ENCODE measurements at regions not wholly inside any gene's neighbourhood (a gene's known extent, or its start where the extent isn't known, plus 50 kb on each side); places are given as distances from the start of the nearest gene placed in this dataset.

- no peak overlapping the region for H2BK12ac ChIP-seq (ENCODE audit: low read length)
- no peak overlapping the region for H2BK5ac ChIP-seq (ENCODE audit: low read length)
- H3K36me3 ChIP-seq (replicated peaks in 1 of 2; ENCODE audit: control insufficient read depth in 2 of 2, insufficient read depth in 2 of 2, low read length in 2 of 2), result no peaks in the 10 kb centered on the region
- H4K91ac ChIP-seq (ENCODE audit: low read depth, low read length, poor library complexity), result no peak overlapping the region
- no peak overlapping the region for H3K9ac ChIP-seq (ENCODE audit: low read depth, low read length, poor library complexity)
- no peak overlapping the region for H3K4me2 ChIP-seq (ENCODE audit: insufficient read depth, low read length, poor library complexity, severe bottlenecking)
- no peak overlapping the region for H4K8ac ChIP-seq (ENCODE audit: low read depth, low read length)
- H2BK15ac ChIP-seq (ENCODE audit: low read length), result no peak overlapping the region
- WGBS, 2 donors (ENCODE audit: extremely low coverage in 2 of 2, insufficient read length in 2 of 2, insufficient replicate concordance in 1 of 2), result no CpG with 5 or more reads among the region's 1 CpG
- no peak for DNase-seq (ENCODE audit: low spot score)
- no peak overlapping the region for H3K23ac ChIP-seq (ENCODE audit: low read depth, low read length, poor library complexity)
- peaks cover 0 to 2% (median 0%) of the 10 kb centered on the region in 3 experiments for H3K27me3 ChIP-seq (ENCODE audit: control insufficient read depth in 3 of 3, insufficient read depth in 3 of 3, low read depth in 1 of 3, low read length in 3 of 3)
- H3K18ac ChIP-seq (ENCODE audit: low read length), result no peak overlapping the region
- no peak overlapping the region for H2AK5ac ChIP-seq (ENCODE audit: low read depth, low read length)
- H3K4ac ChIP-seq (ENCODE audit: low read length), result no peak overlapping the region
- no peaks in the 10 kb centered on the region for H3K9me3 ChIP-seq (replicated peaks in 1 of 2; ENCODE audit: control insufficient read depth in 2 of 2, insufficient read depth in 1 of 2, low read depth in 1 of 2, low read length in 2 of 2)
- no peak overlapping the region for H3K14ac ChIP-seq (ENCODE audit: low read length)
- no peak overlapping the region for H2AFZ ChIP-seq (ENCODE audit: low read length)
- no peak overlapping the region for H3K27ac ChIP-seq (replicated peaks; ENCODE audit: low read length)
- no peak overlapping the region for H2BK120ac ChIP-seq (ENCODE audit: low read depth, low read length)
- H3K4me1 ChIP-seq (ENCODE audit: control insufficient read depth in 2 of 2, insufficient read depth in 1 of 2, low read depth in 1 of 2, low read length in 2 of 2), result no peaks in the 10 kb centered on the region
- no peaks in the 10 kb centered on the region for H3K79me1 ChIP-seq (ENCODE audit: low read depth, low read length)
- no peak overlapping the region for H3K4me3 ChIP-seq (ENCODE audit: low read length in 2 of 2)
These were observed 427.3 kb upstream of the ST6GAL2 start for GRCh38 chr2:107313316-107313715.

GRCh38 chr2:107320881-107321280 lies 434.9 kb upstream of the ST6GAL2 start:
- no peak overlapping the region for H2BK15ac ChIP-seq (ENCODE audit: low read length)
- H3K4ac ChIP-seq (ENCODE audit: low read length), result no peak overlapping the region
- no peak for DNase-seq (ENCODE audit: low spot score)
- H3K9ac ChIP-seq (ENCODE audit: low read depth, low read length, poor library complexity), result no peak overlapping the region
- no peak overlapping the region for H3K23ac ChIP-seq (ENCODE audit: low read depth, low read length, poor library complexity)
- H3K36me3 ChIP-seq (replicated peaks in 1 of 2; ENCODE audit: control insufficient read depth in 2 of 2, insufficient read depth in 2 of 2, low read length in 2 of 2), result no peaks in the 10 kb centered on the region
- H3K27ac ChIP-seq (replicated peaks; ENCODE audit: low read length), result no peak overlapping the region
- no peak overlapping the region for H2BK12ac ChIP-seq (ENCODE audit: low read length)
- no peak overlapping the region for H4K91ac ChIP-seq (ENCODE audit: low read depth, low read length, poor library complexity)
- H4K8ac ChIP-seq (ENCODE audit: low read depth, low read length), result no peak overlapping the region
- no peaks in the 10 kb centered on the region for H3K4me1 ChIP-seq (ENCODE audit: control insufficient read depth in 2 of 2, insufficient read depth in 1 of 2, low read depth in 1 of 2, low read length in 2 of 2)
- H2AFZ ChIP-seq (ENCODE audit: low read length), result no peak overlapping the region
- no peak overlapping the region for H2BK120ac ChIP-seq (ENCODE audit: low read depth, low read length)
- no peak overlapping the region for H2BK5ac ChIP-seq (ENCODE audit: low read length)
- no CpG with 5 or more reads among the region's 1 CpG for WGBS, 2 donors (ENCODE audit: extremely low coverage in 2 of 2, insufficient read length in 2 of 2, insufficient replicate concordance in 1 of 2)
- H3K9me3 ChIP-seq (replicated peaks in 1 of 2; ENCODE audit: control insufficient read depth in 2 of 2, insufficient read depth in 1 of 2, low read depth in 1 of 2, low read length in 2 of 2), result no peaks in the 10 kb centered on the region
- H3K4me3 ChIP-seq (ENCODE audit: low read length in 2 of 2), result no peak overlapping the region
- H2AK5ac ChIP-seq (ENCODE audit: low read depth, low read length), result no peak overlapping the region
- H3K4me2 ChIP-seq (ENCODE audit: insufficient read depth, low read length, poor library complexity, severe bottlenecking), result no peak overlapping the region
- no peak overlapping the region for H3K14ac ChIP-seq (ENCODE audit: low read length)
- H3K27me3 ChIP-seq (ENCODE audit: control insufficient read depth in 3 of 3, insufficient read depth in 3 of 3, low read depth in 1 of 3, low read length in 3 of 3), result no peaks in the 10 kb centered on the region
- H3K79me1 ChIP-seq (ENCODE audit: low read depth, low read length), result no peaks in the 10 kb centered on the region
- H3K18ac ChIP-seq (ENCODE audit: low read length), result no peak overlapping the region

- H2AK5ac ChIP-seq (ENCODE audit: low read depth, low read length), result no peak overlapping the region
- H3K9ac ChIP-seq (ENCODE audit: low read depth, low read length, poor library complexity), result no peak overlapping the region
- no peak overlapping the region for H4K91ac ChIP-seq (ENCODE audit: low read depth, low read length, poor library complexity)
- no peak overlapping the region for H2BK5ac ChIP-seq (ENCODE audit: low read length)
- no peaks in the 10 kb centered on the region for H3K4me1 ChIP-seq (ENCODE audit: control insufficient read depth in 2 of 2, insufficient read depth in 1 of 2, low read depth in 1 of 2, low read length in 2 of 2)
- no peak overlapping the region for H2BK12ac ChIP-seq (ENCODE audit: low read length)
- no peak overlapping the region for H3K14ac ChIP-seq (ENCODE audit: low read length)
- no CpG with 5 or more reads among the region's 6 CpGs for WGBS, 2 donors (ENCODE audit: extremely low coverage in 2 of 2, insufficient read length in 2 of 2, insufficient replicate concordance in 1 of 2)
- H4K8ac ChIP-seq (ENCODE audit: low read depth, low read length), result no peak overlapping the region
- no peak for DNase-seq (ENCODE audit: low spot score)
- H3K18ac ChIP-seq (ENCODE audit: low read length), result no peak overlapping the region
- no peaks in the 10 kb centered on the region for H3K9me3 ChIP-seq (replicated peaks in 1 of 2; ENCODE audit: control insufficient read depth in 2 of 2, insufficient read depth in 1 of 2, low read depth in 1 of 2, low read length in 2 of 2)
- H3K27ac ChIP-seq (replicated peaks; ENCODE audit: low read length), result no peak overlapping the region
- H2BK120ac ChIP-seq (ENCODE audit: low read depth, low read length), result no peak overlapping the region
- H2BK15ac ChIP-seq (ENCODE audit: low read length), result no peak overlapping the region
- no peak overlapping the region for H3K4me2 ChIP-seq (ENCODE audit: insufficient read depth, low read length, poor library complexity, severe bottlenecking)
- H3K4ac ChIP-seq (ENCODE audit: low read length), result no peak overlapping the region
- H3K27me3 ChIP-seq (ENCODE audit: control insufficient read depth in 3 of 3, insufficient read depth in 3 of 3, low read depth in 1 of 3, low read length in 3 of 3), result no peaks in the 10 kb centered on the region
- no peaks in the 10 kb centered on the region for H3K36me3 ChIP-seq (replicated peaks in 1 of 2; ENCODE audit: control insufficient read depth in 2 of 2, insufficient read depth in 2 of 2, low read length in 2 of 2)
- H2AFZ ChIP-seq (ENCODE audit: low read length), result no peak overlapping the region
- H3K4me3 ChIP-seq (ENCODE audit: low read length in 2 of 2), result no peak overlapping the region
- no peaks in the 10 kb centered on the region for H3K79me1 ChIP-seq (ENCODE audit: low read depth, low read length)
- no peak overlapping the region for H3K23ac ChIP-seq (ENCODE audit: low read depth, low read length, poor library complexity)
These were observed 436.4 kb upstream of the ST6GAL2 start for GRCh38 chr2:107322416-107322815.

GRCh38 chr2:107323946-107324565 lies 438.1 kb upstream of the ST6GAL2 start:
- H3K23ac ChIP-seq (ENCODE audit: low read depth, low read length, poor library complexity), result no peak overlapping the region
- no peak overlapping the region for H2AFZ ChIP-seq (ENCODE audit: low read length)
- no peak overlapping the region for H2BK120ac ChIP-seq (ENCODE audit: low read depth, low read length)
- no CpG with 5 or more reads among the region's 8 CpGs for WGBS, 2 donors (ENCODE audit: extremely low coverage in 2 of 2, insufficient read length in 2 of 2, insufficient replicate concordance in 1 of 2)
- H3K14ac ChIP-seq (ENCODE audit: low read length), result no peak overlapping the region
- no peaks in the 10 kb centered on the region for H3K4me1 ChIP-seq (ENCODE audit: control insufficient read depth in 2 of 2, insufficient read depth in 1 of 2, low read depth in 1 of 2, low read length in 2 of 2)
- H3K9me3 ChIP-seq (replicated peaks in 1 of 2; ENCODE audit: control insufficient read depth in 2 of 2, insufficient read depth in 1 of 2, low read depth in 1 of 2, low read length in 2 of 2), result no peaks in the 10 kb centered on the region
- no peak overlapping the region for H2BK15ac ChIP-seq (ENCODE audit: low read length)
- H2AK5ac ChIP-seq (ENCODE audit: low read depth, low read length), result no peak overlapping the region
- H4K8ac ChIP-seq (ENCODE audit: low read depth, low read length), result no peak overlapping the region
- no peaks in the 10 kb centered on the region for H3K36me3 ChIP-seq (replicated peaks in 1 of 2; ENCODE audit: control insufficient read depth in 2 of 2, insufficient read depth in 2 of 2, low read length in 2 of 2)
- no peak overlapping the region for H3K27ac ChIP-seq (replicated peaks; ENCODE audit: low read length)
- H3K27me3 ChIP-seq (ENCODE audit: control insufficient read depth in 3 of 3, insufficient read depth in 3 of 3, low read depth in 1 of 3, low read length in 3 of 3), result no peaks in the 10 kb centered on the region
- DNase-seq (ENCODE audit: low spot score), result no peak
- H2BK12ac ChIP-seq (ENCODE audit: low read length), result no peak overlapping the region
- no peak overlapping the region for H3K4me2 ChIP-seq (ENCODE audit: insufficient read depth, low read length, poor library complexity, severe bottlenecking)
- H3K79me1 ChIP-seq (ENCODE audit: low read depth, low read length), result no peaks in the 10 kb centered on the region
- no peak overlapping the region for H3K18ac ChIP-seq (ENCODE audit: low read length)
- no peak overlapping the region for H3K4me3 ChIP-seq (ENCODE audit: low read length in 2 of 2)
- H3K4ac ChIP-seq (ENCODE audit: low read length), result no peak overlapping the region
- H2BK5ac ChIP-seq (ENCODE audit: low read length), result no peak overlapping the region
- H3K9ac ChIP-seq (ENCODE audit: low read depth, low read length, poor library complexity), result no peak overlapping the region
- H4K91ac ChIP-seq (ENCODE audit: low read depth, low read length, poor library complexity), result no peak overlapping the region
